OCI-LY7 (cell line): ENCODE measurements at regions not wholly inside any gene's neighbourhood (a gene's known extent, or its start where the extent isn't known, plus 50 kb on each side); places are given as distances from the start of the nearest gene placed in this dataset.

Source experiments
- EZH2phosphoT487 ChIP-seq: fragments of 200-600 bp; sonication (generic); IDR thresholded peaks from 2 replicates; pipeline ENCODE4 v1.6.1; 2018; ENCODE audit warnings: low read depth, borderline replicate concordance, mild to moderate bottlenecking, mixed run types, antibody characterized with exemption, low read length, moderate library complexity, mixed read lengths
- TF ChIP-seq, protein P1 (sequence below): fragments of 200-600 bp; sonication (generic); conservative IDR thresholded peaks from 2 replicates; pipeline ENCODE4 v1.5.1; 2014; ENCODE audit warnings: mild to moderate bottlenecking, antibody characterized with exemption, low read length, moderate library complexity, mixed read lengths

- TF ChIP-seq, protein P1, sequence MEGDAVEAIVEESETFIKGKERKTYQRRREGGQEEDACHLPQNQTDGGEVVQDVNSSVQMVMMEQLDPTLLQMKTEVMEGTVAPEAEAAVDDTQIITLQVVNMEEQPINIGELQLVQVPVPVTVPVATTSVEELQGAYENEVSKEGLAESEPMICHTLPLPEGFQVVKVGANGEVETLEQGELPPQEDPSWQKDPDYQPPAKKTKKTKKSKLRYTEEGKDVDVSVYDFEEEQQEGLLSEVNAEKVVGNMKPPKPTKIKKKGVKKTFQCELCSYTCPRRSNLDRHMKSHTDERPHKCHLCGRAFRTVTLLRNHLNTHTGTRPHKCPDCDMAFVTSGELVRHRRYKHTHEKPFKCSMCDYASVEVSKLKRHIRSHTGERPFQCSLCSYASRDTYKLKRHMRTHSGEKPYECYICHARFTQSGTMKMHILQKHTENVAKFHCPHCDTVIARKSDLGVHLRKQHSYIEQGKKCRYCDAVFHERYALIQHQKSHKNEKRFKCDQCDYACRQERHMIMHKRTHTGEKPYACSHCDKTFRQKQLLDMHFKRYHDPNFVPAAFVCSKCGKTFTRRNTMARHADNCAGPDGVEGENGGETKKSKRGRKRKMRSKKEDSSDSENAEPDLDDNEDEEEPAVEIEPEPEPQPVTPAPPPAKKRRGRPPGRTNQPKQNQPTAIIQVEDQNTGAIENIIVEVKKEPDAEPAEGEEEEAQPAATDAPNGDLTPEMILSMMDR = no peak
- no peak for TF ChIP-seq EZH2phosphoT487
These were observed 137.4 kb downstream of the CEP135 start for GRCh38 chr4:56086073-56086541.
